Adrenal gland (tissue), 9 donors: ENCODE measurements at regions not wholly inside any gene's neighbourhood (a gene's known extent, or its start where the extent isn't known, plus 50 kb on each side); places are given as distances from the start of the nearest gene placed in this dataset.

Experiments used
- DNase-seq, 7 donors: peaks; one replicate each; pipeline ENCODE4 v3.0.0-alpha.2; 2019 to 2020
- H3K27ac ChIP-seq, 5 donors: fragments of 200-600 bp; sonication (generic) in 4 of 5; 1 replicate in 3 of 5; 2 replicates in 2 of 5; pipeline versions ENCODE4 v1.5.1 to v1.8.0; 2016 to 2020; ENCODE audit warnings: mild to moderate bottlenecking in 1 of 5
- H3K27me3 ChIP-seq: fragments of 200-600 bp; 2 replicates; pipeline ENCODE4 v1.8.0; 2021
- H3K36me3 ChIP-seq, 2 donors: fragments of 200-600 bp; replicated peaks in 1 of 2; 1 replicate in 1 of 2; 2 replicates in 1 of 2; pipeline versions ENCODE4 v1.5.1 to v1.8.0; 2018 to 2022
- H3K4me1 ChIP-seq, 2 donors: fragments of 200-600 bp; replicated peaks in 1 of 2; 1 replicate in 1 of 2; 2 replicates in 1 of 2; pipeline versions ENCODE4 v1.5.1 to v1.8.0; 2018 to 2021
- H3K4me3 ChIP-seq, 4 donors: fragments of 200-600 bp; sonication (generic) in 3 of 4; one replicate each; pipeline ENCODE4 v1.5.1; 2016 to 2018
- H3K9me3 ChIP-seq, 3 donors: fragments of 200-600 bp; sonication (generic) in 1 of 3; replicated peaks in 1 of 3; 1 replicate in 2 of 3; 2 replicates in 1 of 3; pipeline versions ENCODE4 v1.5.1 to v1.8.0; 2016 to 2021
- POLR2A ChIP-seq, 2 donors: fragments of 450-650 bp; IDR thresholded peaks; one replicate each; pipeline ENCODE4 v1.6.1; 2017; ENCODE audit warnings: antibody characterized with exemption in 2 of 2, mild to moderate bottlenecking in 2 of 2, moderate library complexity in 1 of 2
- WGBS, 4 donors: extraction: QIAGEN DNeasy Blood & Tissue Kit in 2 of 4; methylation state at CpG; one replicate each; pipeline versions ENCODE4 v1.1.5 to v1.1.7; 2013 to 2017; 5-methylcytosine and 5-hydroxymethylcytosine counted together
- intact Hi-C, 2 donors: fragments of 100-400 bp; cut with DNase I; formaldehyde crosslinking; loops; one replicate each; pipeline versions ENCODE4 v1.14.1 to v1.15.0; 2022 to 2023
- TF ChIP-seq, protein P1 (sequence below), 6 experiments: fragments of 450-650 bp in 4 of 6; fragments of 200-600 bp in 2 of 6; sonication (generic) in 1 of 6; IDR thresholded peaks; 1 replicate in 5 of 6; 2 replicates in 1 of 6; pipeline versions ENCODE4 v1.5.1 to v1.8.0; 2016 to 2021; ENCODE audit warnings: antibody characterized with exemption in 6 of 6, mild to moderate bottlenecking in 2 of 6, moderate library complexity in 1 of 6
- donor health status: healthy with polysubstance abuse.
- donor health status: Bipolar disorder and iron deficiency.
- donor health status: DM: yes; HTN: yes; CAD: no.
- donor health status: DM: no; HTN: no; CAD: no.
- donor health status: DM: no; HTN: no; CAD: no.

DNA sequence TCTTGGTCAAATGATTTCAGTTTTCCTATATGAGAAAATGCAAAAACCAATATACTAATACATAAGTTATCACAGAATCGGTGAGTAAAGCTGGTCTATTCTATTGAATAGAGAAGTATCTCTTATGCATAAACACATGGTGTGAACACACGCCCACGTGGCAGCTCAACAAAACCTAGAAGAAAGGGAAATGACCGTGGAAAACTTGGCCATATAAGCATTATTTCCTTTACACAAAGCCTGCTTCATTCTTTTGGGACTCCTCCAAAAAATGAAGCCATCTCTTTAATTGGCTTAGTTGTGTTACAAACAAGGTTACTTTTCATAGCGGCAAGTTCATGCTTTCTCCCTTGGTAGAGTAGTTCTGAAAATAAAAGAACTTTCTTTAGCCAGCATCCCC, 183.2 kb downstream of the TMEM161B start:
- H3K9me3 ChIP-seq = no peaks in the 10 kb centered on the region
- H3K4me1 ChIP-seq = no peaks in the 10 kb centered on the region
- intact Hi-C loops = no loop called here
- no peaks in the 10 kb centered on the region for H3K27me3 ChIP-seq
- H3K27ac ChIP-seq = no peak overlapping the region
- no peaks in the 10 kb centered on the region for H3K36me3 ChIP-seq
- H3K4me3 ChIP-seq = no peak overlapping the region
- no peak for DNase-seq
- 72 to 78% (median 75%) methylated on average over 5 of the region's 5 CpGs for WGBS, 4 donors
- TF ChIP-seq, protein P1, sequence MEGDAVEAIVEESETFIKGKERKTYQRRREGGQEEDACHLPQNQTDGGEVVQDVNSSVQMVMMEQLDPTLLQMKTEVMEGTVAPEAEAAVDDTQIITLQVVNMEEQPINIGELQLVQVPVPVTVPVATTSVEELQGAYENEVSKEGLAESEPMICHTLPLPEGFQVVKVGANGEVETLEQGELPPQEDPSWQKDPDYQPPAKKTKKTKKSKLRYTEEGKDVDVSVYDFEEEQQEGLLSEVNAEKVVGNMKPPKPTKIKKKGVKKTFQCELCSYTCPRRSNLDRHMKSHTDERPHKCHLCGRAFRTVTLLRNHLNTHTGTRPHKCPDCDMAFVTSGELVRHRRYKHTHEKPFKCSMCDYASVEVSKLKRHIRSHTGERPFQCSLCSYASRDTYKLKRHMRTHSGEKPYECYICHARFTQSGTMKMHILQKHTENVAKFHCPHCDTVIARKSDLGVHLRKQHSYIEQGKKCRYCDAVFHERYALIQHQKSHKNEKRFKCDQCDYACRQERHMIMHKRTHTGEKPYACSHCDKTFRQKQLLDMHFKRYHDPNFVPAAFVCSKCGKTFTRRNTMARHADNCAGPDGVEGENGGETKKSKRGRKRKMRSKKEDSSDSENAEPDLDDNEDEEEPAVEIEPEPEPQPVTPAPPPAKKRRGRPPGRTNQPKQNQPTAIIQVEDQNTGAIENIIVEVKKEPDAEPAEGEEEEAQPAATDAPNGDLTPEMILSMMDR (IDR thresholded peaks at IDR 0.05) = no peak
- TF ChIP-seq POLR2A (IDR thresholded peaks at IDR 0.05) = no peak

DNA sequence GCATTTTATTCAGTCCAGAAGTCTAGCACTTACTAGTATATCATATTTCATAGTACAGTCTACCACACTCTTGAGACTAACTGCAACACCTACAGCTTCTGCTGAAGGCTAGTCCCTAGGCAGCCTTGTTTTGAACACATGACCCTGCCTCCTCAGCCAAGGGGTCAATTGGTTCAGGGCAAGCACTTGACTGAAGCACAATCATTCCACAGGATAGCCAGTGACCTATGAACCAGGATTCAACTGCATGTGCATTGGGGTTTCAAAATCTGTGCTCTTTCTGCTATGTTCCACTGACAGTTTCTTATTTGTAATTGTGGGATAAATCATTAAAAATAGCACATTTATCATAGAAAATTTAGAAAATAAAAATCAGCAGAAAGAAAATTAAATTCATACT, 186.8 kb downstream of the TMEM161B start:
- intact Hi-C loops = no loop called here
- no peak overlapping the region for H3K4me3 ChIP-seq
- no peak for TF ChIP-seq POLR2A (IDR thresholded peaks at IDR 0.05)
- TF ChIP-seq, protein P1 (IDR thresholded peaks at IDR 0.05) = no peak
- no peaks in the 10 kb centered on the region for H3K27me3 ChIP-seq
- DNase-seq = no peak
- no peaks in the 10 kb centered on the region for H3K4me1 ChIP-seq
- no peaks in the 10 kb centered on the region for H3K9me3 ChIP-seq
- H3K36me3 ChIP-seq = no peaks in the 10 kb centered on the region
- H3K27ac ChIP-seq = no peak overlapping the region

DNA sequence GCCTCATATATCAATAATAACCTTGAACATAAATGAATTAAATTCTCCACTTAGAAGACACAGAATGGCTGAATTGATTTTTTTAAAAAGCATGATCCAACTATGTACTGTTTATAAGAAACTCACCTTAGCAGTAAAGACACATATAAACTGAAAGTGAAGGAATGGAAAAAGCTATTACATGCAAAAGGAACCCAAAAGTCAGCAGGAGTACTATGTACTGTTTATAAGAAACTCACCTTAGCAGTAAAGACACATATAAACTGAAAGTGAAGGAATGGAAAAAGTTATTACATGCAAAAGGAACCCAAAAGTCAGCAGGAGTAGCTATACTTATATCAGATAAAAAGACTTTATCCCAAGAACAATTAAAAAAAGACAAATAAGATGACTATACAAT, 204.8 kb downstream of the TMEM161B start:
- Histone ChIP-seq H3K36me3 (no peaks in the 10 kb centered on the region), H3K4me1 (no peaks in the 10 kb centered on the region), H3K9me3 (peaks cover 0 to 4% (median 0%) of the 10 kb centered on the region in 3 donors), H3K27ac (no peak overlapping the region), H3K27me3 (no peaks in the 10 kb centered on the region), H3K4me3 (no peak overlapping the region)
- no peak for DNase-seq
- intact Hi-C loops = no loop called here
- no peak for TF ChIP-seq POLR2A (IDR thresholded peaks at IDR 0.05)
- TF ChIP-seq, protein P1 (IDR thresholded peaks at IDR 0.05) = no peak

DNA sequence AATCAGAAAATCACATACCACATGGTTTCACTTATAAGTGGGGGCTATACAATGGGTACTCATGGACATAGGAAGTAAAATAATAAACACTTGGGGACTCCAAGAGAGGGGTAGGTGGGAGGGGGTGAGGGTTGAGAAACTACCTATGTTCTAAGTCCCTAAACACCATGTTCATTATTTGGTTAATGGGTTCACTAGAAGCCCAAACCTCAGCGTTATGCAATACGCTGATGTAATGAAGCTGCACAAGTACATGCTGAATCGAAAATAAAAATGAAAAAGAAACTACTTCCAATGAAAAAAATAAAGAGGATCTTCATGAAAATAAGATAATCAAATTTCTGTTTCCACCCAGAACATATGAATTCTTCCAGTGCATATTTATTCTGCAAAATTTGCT, 208.5 kb downstream of the TMEM161B start:
- Histone ChIP-seq H3K27ac (no peak overlapping the region), H3K27me3 (no peaks in the 10 kb centered on the region), H3K36me3 (no peaks in the 10 kb centered on the region), H3K9me3 (peaks cover 0 to 4% (median 0%) of the 10 kb centered on the region in 3 donors), H3K4me1 (no peaks in the 10 kb centered on the region), H3K4me3 (no peak overlapping the region)
- DNase-seq = no peak
- intact Hi-C loops = no loop called here
- WGBS, 4 donors = 82 to 88% (median 86%) methylated on average over 3 of the region's 3 CpGs
- TF ChIP-seq, protein P1 (IDR thresholded peaks at IDR 0.05) = no peak
- TF ChIP-seq POLR2A (IDR thresholded peaks at IDR 0.05) = no peak
